ENCODE measurements at regions not wholly inside any gene's neighbourhood (a gene's known extent, or its start where the extent isn't known, plus 50 kb on each side); places are given as distances from the start of the nearest gene placed in this dataset.

DNA sequence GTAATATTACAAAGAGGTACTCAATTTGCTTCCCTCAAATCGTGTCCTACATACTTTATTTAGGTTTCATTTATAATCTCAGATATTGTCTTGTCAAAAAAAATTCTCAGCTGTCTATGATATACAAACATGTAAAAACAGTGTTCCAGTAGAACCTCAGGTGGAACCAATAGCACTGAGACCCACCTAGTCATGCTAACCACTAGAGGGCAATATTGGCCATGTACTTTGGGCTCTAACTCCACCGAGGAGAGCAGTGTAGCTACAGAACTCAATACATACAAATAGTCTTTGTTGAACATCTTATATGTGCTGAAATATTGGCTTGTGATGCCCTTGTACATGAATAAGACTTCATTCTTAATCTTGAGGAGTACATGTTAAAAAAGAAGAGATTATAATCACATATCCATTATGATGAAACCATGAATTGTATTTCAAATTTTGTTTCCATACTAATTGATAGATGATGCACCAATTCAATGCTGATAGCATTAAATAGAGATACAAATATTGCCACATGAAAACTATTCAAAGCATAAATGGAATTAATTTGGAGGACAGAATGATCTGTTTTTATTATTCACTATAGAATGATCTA is 71.2 kb upstream of the CNTLN start:
- Histone ChIP-seq H3K9me3 (no peaks in the 10 kb centered on the region), H3K4me1 (no peaks in the 10 kb centered on the region), H3K27ac (no peak overlapping the region), H3K27me3 (no peaks in the 10 kb centered on the region), H3K36me3 (no peaks in the 10 kb centered on the region), H3K4me3 (no peak overlapping the region)
- no peak for DNase-seq (ENCODE audit: low spot score in 2 of 2)
- TF ChIP-seq CTCF (IDR thresholded peaks at IDR 0.05) (peak in 2 of 3 donors; percentile 27 to 48), POLR2A (IDR thresholded peaks at IDR 0.05) (no peak), POLR2AphosphoS5 (IDR thresholded peaks at IDR 0.05) (no peak)
- intact Hi-C loops (cut with DNase I; ENCODE audit: low total_unique reads) = no loop called here

GRCh38 chr9:17062497-17062896 is 72.3 kb upstream of the CNTLN start:
- H3K4me3 ChIP-seq = no peak overlapping the region
- H3K9me3 ChIP-seq = no peaks in the 10 kb centered on the region
- TF ChIP-seq POLR2AphosphoS5 (IDR thresholded peaks at IDR 0.05) = no peak
- no peak for TF ChIP-seq CTCF (IDR thresholded peaks at IDR 0.05)
- no peak for TF ChIP-seq POLR2A (IDR thresholded peaks at IDR 0.05)
- no peaks in the 10 kb centered on the region for H3K4me1 ChIP-seq
- H3K27ac ChIP-seq = no peak overlapping the region
- intact Hi-C loops (cut with DNase I; ENCODE audit: low total_unique reads) = no loop called here
- no peaks in the 10 kb centered on the region for H3K36me3 ChIP-seq
- no peaks in the 10 kb centered on the region for H3K27me3 ChIP-seq
- DNase-seq (ENCODE audit: low spot score in 2 of 2) = no peak

DNA sequence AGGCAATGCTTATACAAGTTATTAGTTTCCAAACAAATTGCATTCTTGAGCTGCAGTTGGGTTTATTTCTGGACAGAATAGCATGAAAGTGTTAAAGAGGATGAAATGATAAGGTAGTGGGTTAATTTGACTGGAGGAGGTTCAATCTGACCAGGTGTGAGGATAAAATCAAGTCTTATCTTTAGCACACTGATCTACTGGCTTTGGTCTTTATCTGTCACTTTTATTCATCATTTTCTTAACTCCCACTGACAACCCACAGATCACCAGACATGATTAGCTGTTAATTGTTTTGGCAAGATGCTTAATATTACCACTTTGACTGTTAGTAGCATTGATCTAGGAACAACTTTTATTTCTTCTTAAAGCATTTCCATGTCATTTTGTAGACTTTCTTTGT is 74.4 kb upstream of the CNTLN start:
- no peaks in the 10 kb centered on the region for H3K27me3 ChIP-seq
- H3K4me1 ChIP-seq = no peaks in the 10 kb centered on the region
- TF ChIP-seq POLR2AphosphoS5 (IDR thresholded peaks at IDR 0.05) = no peak
- TF ChIP-seq POLR2A (IDR thresholded peaks at IDR 0.05) = no peak
- no peak for TF ChIP-seq CTCF (IDR thresholded peaks at IDR 0.05)
- intact Hi-C loops (cut with DNase I; ENCODE audit: low total_unique reads) = no loop called here
- H3K27ac ChIP-seq = no peak overlapping the region
- no peak for DNase-seq (ENCODE audit: low spot score in 2 of 2)
- no peaks in the 10 kb centered on the region for H3K9me3 ChIP-seq
- no peaks in the 10 kb centered on the region for H3K36me3 ChIP-seq
- no peak overlapping the region for H3K4me3 ChIP-seq

DNA sequence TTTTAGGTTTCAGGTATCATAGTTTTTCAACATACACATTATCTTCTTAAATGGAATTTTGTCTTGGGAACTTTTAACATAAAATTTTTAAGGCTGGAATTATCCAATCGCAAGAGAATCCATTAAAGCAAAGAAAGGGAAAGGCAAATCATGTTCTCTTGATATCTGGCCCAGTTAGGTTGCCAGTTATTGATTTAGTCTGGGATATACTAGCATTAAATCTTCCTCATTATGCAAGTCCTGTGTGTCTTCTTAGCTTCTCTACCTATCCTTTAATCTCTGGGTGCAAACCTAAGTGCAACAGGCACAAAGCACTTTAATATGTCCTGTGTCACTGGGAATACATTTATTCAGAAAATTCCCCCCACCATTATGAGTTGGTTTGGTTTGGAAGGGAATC is 75.4 kb upstream of the CNTLN start:
- Histone ChIP-seq H3K36me3 (no peaks in the 10 kb centered on the region), H3K27ac (no peak overlapping the region), H3K4me3 (no peak overlapping the region), H3K27me3 (no peaks in the 10 kb centered on the region), H3K9me3 (no peaks in the 10 kb centered on the region), H3K4me1 (no peaks in the 10 kb centered on the region)
- intact Hi-C loops (cut with DNase I; ENCODE audit: low total_unique reads) = no loop called here
- no peak for TF ChIP-seq POLR2AphosphoS5 (IDR thresholded peaks at IDR 0.05)
- DNase-seq (ENCODE audit: low spot score in 2 of 2) = no peak

GRCh38 chr9:17057729-17058128 is 77.1 kb upstream of the CNTLN start:
- no peak overlapping the region for H3K4me3 ChIP-seq
- DNase-seq (ENCODE audit: low spot score in 2 of 2) = no peak
- no peaks in the 10 kb centered on the region for H3K4me1 ChIP-seq
- H3K36me3 ChIP-seq = no peaks in the 10 kb centered on the region
- intact Hi-C loops (cut with DNase I; ENCODE audit: low total_unique reads) = no loop called here
- no peak overlapping the region for H3K27ac ChIP-seq
- H3K27me3 ChIP-seq = no peaks in the 10 kb centered on the region
- TF ChIP-seq CTCF (IDR thresholded peaks at IDR 0.05) (no peak), POLR2AphosphoS5 (IDR thresholded peaks at IDR 0.05) (no peak), POLR2A (IDR thresholded peaks at IDR 0.05) (no peak)
- no peaks in the 10 kb centered on the region for H3K9me3 ChIP-seq

DNA sequence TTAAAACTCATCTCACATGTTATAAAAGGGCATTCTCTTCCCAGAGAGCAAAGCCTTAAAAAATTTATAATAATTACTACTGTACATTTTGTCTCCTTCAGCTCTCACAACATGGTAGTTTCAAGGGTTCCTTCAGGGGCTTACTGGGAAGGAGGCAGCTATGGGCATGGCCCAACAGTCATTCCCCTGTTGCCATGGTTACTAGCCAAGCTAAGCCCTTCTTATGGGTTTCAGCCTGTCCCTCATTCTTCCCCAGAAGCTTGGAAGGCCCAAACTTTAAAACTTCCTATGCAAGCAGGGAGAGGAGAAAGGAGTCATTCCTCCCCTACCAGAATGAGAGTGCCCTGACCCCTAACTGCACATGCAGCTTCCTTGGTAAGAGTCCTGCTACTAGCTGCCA is 82.2 kb upstream of the CNTLN start:
- no peak overlapping the region for H3K4me3 ChIP-seq
- no peaks in the 10 kb centered on the region for H3K4me1 ChIP-seq
- H3K27me3 ChIP-seq = no peaks in the 10 kb centered on the region
- intact Hi-C loops (cut with DNase I; ENCODE audit: low total_unique reads) = no loop called here
- H3K27ac ChIP-seq = no peak overlapping the region
- DNase-seq (ENCODE audit: low spot score in 2 of 2) = no peak
- no peaks in the 10 kb centered on the region for H3K9me3 ChIP-seq
- no peaks in the 10 kb centered on the region for H3K36me3 ChIP-seq
- TF ChIP-seq POLR2AphosphoS5 (IDR thresholded peaks at IDR 0.05) (no peak), CTCF (IDR thresholded peaks at IDR 0.05) (no peak), POLR2A (IDR thresholded peaks at IDR 0.05) (no peak)

Data from breast epithelium (tissue), 4 donors.